ENCODE measurements at regions not wholly inside any gene's neighbourhood (a gene's known extent, or its start where the extent isn't known, plus 50 kb on each side); places are given as distances from the start of the nearest gene placed in this dataset.

DNA sequence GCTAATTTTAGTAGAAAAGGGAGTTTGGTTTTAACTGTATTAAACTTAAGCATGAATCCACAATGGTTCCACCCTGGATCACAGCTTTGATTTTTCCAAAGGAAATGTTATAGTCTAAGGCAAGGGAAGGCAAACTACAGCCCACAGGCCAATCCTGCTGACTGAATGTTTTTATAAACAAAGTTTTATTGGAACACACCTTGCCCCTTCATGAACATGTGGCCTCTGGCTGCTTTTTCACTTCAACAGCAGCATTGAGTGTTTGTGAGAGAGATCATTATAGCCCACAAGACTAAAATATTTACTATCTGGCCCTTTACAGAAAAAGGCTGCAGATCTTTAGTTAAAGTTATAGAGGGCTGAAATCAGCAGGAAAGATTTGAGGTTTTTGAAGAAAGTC is 198.7 kb downstream of the IRS2 start:
- DNase-seq: no peak

DNA sequence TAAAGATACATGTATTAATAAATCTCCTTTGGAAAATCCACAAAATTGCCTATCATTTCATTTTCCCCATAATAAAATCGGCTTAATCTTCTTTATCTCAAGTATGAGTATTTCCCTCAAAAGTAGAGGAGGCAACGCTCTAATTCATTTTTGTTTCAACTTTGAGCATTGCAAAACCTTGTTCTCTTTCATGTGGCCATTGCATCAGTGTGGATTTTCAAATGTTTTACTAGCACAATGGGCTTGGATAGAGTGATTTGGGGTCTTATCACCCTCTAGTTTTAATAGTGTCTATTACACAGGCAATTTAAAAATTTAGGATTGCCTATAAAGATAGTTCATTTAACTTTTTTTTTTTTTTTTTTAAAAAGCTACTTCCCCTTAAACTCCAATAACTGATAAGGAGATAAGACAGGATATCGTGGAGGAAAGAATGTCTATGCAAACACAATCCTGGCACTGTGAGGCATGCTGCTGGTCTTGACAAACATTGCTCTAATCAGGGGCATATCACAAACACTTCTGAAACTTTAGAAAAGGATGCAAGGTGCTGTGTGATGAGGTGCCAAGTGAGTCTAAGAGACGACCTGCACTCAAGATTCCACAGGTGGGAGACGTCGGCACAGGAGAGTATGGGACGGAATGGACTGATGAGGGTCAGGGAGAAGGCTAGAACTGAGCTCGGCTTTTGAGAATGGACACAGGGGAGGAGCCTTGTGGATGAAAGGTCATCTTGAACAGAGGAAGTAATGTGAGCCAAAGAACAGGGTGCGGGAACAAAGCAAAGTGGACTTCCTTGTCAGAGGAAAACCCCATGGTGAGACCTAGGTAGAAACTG is 199.7 kb downstream of the IRS2 start:
- no peak for DNase-seq

GRCh38 chr13:109584844-109585361 is 201.5 kb downstream of the IRS2 start:
- no peak for DNase-seq

DNA sequence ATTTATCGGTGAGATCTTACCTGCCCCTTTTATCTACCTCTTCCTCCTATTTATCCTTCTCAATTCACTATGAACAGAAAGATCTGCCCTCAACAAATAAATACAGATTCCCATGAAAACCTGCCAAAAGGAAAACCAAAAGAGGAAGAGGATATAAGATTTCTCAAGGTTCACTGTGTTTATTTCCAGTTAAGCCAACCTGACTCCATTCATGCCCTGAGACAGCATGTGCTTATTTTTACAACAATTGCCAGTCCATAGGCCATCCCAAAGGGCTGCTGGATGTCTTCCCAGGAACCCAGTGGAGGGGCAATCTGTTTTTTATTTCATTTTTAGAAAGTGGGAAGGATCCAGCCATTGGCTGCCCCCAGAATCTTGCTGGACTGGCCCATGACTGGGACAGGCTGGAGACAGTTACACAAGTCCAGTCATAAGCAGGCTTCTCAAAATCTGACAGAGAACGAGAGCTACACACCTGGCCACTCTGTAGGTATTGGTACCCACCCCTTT is 209.1 kb downstream of the IRS2 start:
- DNase-seq: no peak

DNA sequence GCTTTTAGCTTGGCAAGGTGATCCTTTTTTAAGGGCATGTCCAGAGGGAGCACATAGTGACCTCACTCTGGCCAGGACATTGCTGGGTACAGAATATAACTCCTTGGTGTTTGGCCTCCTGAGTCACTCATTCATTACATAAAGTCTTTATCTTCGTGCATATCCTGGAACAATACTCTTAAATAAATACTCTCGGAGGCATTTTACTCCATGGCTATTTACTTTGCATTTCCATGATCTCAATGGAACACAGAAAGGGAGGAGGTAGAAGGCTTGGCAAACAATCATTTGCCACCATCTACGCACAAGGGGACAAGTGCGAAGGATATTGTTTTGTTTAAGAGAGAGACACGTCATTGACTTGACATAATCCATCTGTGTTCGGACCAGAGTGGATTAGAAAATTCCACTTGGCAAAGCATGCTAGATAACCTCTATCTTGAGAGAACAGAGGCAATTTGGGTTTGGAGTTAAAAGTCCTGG is 210.0 kb downstream of the IRS2 start:
- DNase-seq: no peak

DNA sequence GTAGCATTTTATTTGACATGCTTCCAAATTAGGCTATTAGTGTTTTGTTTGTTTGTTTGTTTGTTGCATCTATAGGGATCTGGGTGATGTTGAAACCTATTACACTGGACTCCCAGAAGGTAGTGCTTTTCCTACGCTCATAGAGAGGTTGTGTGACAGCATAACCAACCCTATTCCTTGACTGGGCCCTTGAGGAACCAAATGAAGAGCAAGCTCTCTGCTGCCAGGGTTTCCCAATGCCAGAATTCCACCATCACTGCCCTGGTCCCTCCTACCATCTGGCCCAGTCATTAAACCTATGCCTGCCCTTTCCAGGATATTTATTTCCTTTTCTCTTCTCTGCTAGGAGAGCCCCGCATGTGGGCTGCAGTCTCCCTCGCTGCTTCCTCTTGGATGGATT is 210.6 kb downstream of the IRS2 start:
- DNase-seq: no peak

DNA sequence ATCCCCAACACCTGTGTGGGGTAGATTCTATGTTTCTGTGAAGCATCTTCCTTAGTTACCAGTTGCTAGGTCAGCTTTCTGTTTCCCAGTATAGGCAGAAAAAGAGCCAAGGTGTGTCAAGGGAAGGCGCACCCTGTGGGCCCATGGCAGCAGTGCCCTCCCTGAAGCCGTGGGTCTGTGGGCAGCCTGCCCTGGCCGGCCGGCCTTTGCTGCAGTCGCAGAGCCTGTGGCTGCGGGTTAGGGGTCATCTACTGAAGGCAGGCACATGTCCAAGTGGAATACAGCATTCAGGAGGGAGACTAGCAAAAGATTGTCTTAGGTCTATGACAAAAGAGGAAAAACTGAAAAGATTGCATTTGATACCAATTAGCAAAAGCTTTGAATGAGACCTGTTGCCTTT is 214.0 kb downstream of the IRS2 start:
- no peak for DNase-seq

DNA sequence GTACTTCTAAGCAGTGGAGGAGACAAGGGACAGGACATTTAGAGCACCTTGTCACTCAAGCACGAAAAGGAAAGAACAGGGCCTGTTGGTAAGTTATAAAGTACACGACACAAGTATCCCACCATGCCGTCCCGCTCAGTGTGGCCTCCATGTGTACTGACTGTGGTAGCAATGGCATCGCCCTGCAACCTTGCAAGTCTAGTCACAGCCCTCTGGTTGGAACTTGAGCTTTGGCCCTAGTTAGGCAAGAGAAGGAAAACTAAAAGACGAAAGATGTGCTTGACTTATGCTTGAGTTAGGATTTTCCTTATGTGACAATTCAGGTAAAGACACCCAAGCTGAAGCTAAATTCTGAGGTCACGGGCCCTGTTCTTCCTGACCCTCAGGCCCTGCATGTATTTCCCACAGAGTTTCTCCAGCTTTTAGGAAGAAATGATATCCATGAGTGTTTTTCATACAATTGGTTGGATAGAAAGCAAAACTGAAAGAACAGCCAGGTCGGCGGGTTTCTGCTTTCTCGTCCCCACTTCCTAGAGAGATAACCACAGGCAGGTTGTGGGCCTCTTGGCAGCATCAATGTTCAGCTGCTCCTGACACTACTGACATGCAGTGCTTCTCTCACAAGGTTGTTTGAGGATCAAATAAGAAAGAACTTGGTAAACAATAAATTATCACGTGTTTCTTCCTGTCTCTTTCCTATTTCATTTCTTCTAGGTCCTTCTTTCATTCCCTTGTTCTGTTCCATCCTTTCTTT is 216.2 kb downstream of the IRS2 start:
- DNase-seq: peak; percentile 44

DNA sequence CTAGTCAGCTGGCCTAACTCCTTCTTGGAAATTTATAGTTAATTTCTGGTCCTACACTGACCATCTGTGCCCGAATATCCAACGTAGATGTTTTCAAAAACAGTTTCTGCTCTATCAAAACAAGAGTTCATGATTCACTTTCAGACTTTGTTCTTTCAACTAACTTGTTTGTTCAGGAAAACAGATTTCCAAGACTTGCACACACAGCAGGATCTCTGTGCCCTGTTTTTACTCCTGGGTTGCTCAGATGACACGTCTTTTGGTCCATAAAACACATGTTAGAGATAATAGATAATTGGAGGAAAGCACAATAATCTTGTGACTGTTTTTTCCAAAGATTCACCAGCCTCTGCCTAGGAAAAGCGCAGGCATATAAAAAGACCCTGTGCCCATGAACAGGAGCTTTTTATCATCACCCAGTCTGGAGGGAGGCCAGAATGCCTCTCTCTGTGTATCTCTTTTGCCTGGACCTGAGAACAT is 218.0 kb downstream of the IRS2 start:
- no peak for DNase-seq

DNA sequence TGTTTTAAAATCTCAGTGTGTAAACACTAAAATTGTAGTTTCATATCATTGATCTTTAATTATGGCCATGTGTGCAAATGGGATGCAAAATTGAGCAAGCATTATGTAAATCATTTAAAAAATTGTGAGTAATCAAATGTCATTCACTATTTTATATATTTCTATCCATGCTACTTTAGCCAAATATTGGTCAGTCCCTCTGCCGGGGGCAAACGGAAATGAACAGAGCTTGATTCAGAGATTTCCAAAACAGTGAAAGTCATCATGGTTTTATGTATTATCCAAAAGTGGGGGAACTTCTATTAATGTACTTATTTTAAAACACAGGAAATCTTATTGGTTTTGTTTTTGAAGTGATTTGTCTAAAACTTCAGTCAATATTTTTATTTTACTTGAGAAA is 219.1 kb downstream of the IRS2 start:
- DNase-seq: no peak

GRCh38 chr13:109565877-109566276 is 220.5 kb downstream of the IRS2 start:
- no peak for DNase-seq

GRCh38 chr13:109548374-109548773 is 238.0 kb downstream of the IRS2 start:
- no peak for DNase-seq

DNA sequence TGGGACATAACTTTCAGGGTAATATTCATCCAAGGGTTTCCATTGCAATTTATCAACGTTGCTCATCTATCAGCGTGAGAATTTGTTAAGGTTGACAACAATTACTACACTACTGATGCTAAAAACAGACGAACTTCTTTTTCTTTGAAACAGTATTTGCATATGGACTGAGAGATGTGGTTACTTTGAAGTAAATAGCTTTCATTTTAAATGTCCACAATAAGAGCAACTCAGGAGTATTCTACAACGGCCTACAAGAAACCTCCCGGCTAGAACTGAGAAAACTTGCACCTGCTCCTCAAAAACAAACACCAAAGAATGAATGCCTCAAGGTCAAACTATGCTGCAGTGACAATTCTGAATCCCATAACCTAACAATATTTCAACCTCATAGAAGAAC is 238.4 kb downstream of the IRS2 start:
- DNase-seq: no peak

DNA sequence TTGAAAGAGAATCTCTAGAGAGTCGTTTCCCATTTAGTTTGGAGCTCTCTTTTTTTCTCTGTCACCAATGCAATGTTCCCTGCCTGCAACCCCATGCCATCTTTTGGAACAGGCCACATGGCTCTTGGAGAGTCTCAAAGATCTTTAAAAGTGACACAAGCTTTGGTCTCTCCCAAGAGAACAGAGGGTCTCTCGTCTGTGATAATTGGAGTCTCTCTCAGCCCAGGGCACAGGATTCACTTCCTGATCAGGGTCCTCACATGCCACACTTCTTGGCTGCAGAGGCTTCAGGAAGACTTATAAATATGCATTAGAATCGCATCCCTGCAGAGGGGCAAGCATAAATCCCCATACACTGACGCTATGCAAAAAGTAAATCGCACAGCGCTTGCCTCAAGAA is 240.5 kb downstream of the IRS2 start:
- DNase-seq: no peak

DNA sequence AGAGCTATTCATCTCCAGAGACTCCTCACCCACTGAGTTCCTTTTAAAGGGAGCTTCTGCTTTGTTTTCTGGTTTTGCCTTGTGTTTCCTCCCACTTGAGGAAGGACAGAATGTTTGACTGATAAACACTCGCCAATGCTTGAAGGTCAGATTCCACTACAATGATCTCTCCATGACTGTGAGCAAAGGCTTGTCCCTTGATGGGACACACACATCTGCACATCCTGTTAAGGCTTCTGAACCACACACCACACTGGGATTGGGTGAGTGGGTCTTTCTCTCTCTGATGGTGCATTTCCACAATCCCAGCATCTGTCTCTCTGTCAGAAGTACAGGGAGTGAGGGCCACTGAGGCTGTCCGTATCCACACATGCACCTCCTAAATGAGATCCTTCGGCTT is 245.3 kb downstream of the IRS2 start:
- no peak for DNase-seq

DNA sequence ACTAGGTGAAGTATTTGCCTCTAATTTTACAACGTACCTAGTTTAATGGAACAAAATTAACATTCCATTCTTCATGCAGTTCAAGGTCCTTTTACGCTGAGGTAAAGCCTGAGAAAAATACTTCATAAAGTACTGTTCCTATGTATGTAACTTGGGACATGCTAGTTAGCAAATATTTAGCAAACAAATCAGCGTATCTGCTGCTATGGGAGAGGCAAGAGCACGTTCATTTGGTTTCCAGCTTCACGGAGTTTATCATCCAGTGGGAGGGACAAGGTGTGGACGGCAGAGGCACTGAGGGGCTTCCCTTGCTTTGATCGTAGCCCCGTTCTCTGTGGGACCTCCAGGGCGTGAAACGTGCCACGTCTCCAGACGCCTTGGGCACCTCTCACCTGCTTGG is 248.8 kb downstream of the IRS2 start:
- no peak for DNase-seq

DNA sequence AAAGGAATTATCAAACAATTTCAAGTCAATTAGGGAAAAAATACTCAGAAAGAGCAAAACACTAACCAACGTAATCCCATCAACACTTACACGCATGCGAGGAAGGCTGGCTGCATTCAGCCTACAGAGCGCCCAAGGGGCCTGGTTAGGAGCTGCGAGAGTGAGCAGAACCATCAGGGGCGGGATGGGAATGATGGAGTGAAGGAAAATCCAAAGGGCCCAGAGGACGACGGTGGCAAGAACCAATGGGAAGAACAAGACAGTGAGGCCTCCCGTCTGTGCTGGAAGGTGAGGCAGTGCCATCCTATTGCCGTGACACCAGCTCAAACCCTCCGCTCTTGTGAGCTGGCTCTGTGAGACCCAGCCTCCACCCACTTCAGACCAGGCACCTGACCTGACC is 253.0 kb downstream of the IRS2 start:
- DNase-seq: no peak

GRCh38 chr13:109529964-109530363 is 256.4 kb downstream of the IRS2 start:
- no peak for DNase-seq

GRCh38 chr13:109521719-109522118 is 264.7 kb downstream of the IRS2 start:
- no peak for DNase-seq

GRCh38 chr13:109517517-109517916 is 268.9 kb downstream of the IRS2 start:
- no peak for DNase-seq

DNA sequence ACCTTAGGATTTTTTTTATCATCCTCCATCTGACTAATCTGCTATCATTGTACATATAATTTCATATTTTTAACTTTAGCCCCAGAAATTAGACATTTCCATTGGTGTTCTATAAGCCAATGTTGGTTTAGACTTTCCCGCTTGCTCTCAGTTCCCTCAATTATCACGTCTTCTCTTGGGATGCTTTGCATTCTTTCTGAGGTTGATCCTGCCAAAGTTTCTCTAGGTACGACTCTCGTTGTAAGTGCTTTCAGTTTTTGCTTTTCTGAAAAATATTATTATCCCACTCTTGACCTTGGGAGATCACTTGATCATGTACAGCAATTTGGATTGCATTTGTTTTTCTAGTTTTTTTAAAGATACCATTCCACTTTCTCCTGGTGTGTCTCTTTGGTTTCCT is 270.2 kb downstream of the IRS2 start:
- no peak for DNase-seq

- DNase-seq: no peak
These were observed 276.4 kb downstream of the IRS2 start for GRCh38 chr13:109510013-109510412.

DNA sequence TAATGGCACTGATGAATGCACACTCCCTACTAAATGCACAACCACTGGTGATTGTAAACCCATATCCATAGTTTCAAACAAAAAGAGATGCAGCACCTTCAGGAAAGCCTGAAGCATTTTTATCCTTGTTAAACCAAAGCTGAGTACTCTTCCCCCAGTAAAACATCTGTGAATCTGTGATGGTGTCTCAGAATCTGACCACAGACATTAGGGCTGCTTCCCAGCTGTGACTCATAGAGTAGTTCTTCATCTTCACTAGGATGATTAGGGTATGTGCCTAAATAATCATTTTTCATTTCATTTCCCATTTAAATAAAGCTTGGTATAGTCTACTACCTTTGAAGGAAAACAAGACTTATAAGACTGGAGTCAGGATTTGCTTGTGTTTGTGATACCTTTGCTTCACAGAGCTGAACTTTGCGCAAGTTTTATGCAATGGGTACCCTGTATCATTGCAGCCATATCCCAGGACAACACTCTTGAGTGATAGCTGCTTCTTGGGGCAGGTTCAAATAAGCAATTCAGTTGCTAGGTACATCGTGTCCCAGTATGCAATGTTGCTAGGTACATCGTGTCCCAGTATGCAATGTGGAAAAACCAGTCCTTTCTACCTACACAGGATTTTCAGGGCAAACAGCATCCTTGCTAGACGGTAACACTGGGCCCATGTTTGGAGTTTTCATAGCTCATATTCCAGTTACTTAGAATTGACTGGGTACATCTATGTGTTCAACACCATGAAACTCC is 277.1 kb downstream of the IRS2 start:
- no peak for DNase-seq

Data from central memory CD4-positive, alpha-beta T cell (primary cell).